Loucy (cell line): ENCODE measurements at regions not wholly inside any gene's neighbourhood (a gene's known extent, or its start where the extent isn't known, plus 50 kb on each side); places are given as distances from the start of the nearest gene placed in this dataset.

Source experiments
- CTCF ChIP-seq: fragments of 200-600 bp; sonication (generic); conservative IDR thresholded peaks from 2 replicates; pipeline ENCODE4 v1.5.1; 2014; ENCODE audit warnings: mild to moderate bottlenecking, antibody characterized with exemption, low read length
- EZH2phosphoT487 ChIP-seq: fragments of 200-600 bp; IDR thresholded peaks from 2 replicates; pipeline ENCODE4 v1.6.1; 2018; ENCODE audit warnings: antibody characterized with exemption, mild to moderate bottlenecking, moderate library complexity, borderline replicate concordance

- TF ChIP-seq CTCF (no peak), EZH2phosphoT487 (no peak)
Measured at GRCh38 chr22:27614650-27615007, 186.9 kb downstream of the MN1 start.
